GM12878 (cell line): ENCODE measurements at regions not wholly inside any gene's neighbourhood (a gene's known extent, or its start where the extent isn't known, plus 50 kb on each side); places are given as distances from the start of the nearest gene placed in this dataset.

Source experiments
- ATAC-seq: fragments of 200-7000 bp; cut with Tn5 transposase; 3 replicates; pipeline ENCODE4 v1.9.1; 2020; ENCODE audit warnings: mild to moderate bottlenecking, moderate library complexity
- BruUV-seq: library from RNA; stranded (reverse); fragments of 400-500 nt; replicated peaks from 2 replicates; lab custom pipeline; 2021; lab: Mats Ljungman, UMichigan
- CTCF ChIA-PET: fragments of 300-600 bp; sonication (Branson Sonifier 250); formaldehyde crosslinking; extraction: SDS; loops from one replicate; lab custom pipeline; 2021; ENCODE audit warnings: inconsistent platforms; lab: Yijun Ruan, JAX
- POLR2A ChIA-PET: fragments of 350-600 bp; formaldehyde crosslinking; extraction: SDS; loops from one replicate; lab custom pipeline; 2021; ENCODE audit warnings: inconsistent platforms; lab: Charles Lee
- RAD21 ChIA-PET: fragments of 300-600 bp; sonication (Branson Sonifier 250); formaldehyde crosslinking; loops from one replicate; lab custom pipeline; 2023; ENCODE audit warnings: antibody characterized with exemption; ENCODE audit not compliant: unreplicated experiment; lab: Charles Lee
- SMC1A ChIA-PET: fragments of 300-600 bp; sonication (Branson Sonifier 250); formaldehyde crosslinking; loops from one replicate; lab custom pipeline; 2023; ENCODE audit not compliant: unreplicated experiment, uncharacterized antibody; lab: Charles Lee
- DNase-seq: peaks from one replicate; pipeline ENCODE4 v3.0.0-alpha.2; 2011; ENCODE audit warnings: low read depth, low spot score
- FAIRE-seq: peaks from 3 replicates; lab custom pipeline; 2011; peaks lifted over from hg19 to GRCh38; lab: Jason Lieb, UNC
- H2AFZ ChIP-seq: 2 replicates; pipeline ENCODE4 v1.6.0; 2011; ENCODE audit warnings: low read depth, low read length, control low read depth; ENCODE audit not compliant: control insufficient read depth
- H3K27ac ChIP-seq: 2 replicates; pipeline ENCODE4 v1.5.1; 2011; ENCODE audit warnings: control low read depth; ENCODE audit not compliant: control insufficient read depth, insufficient read depth
- H3K27me3 ChIP-seq, 2 experiments: replicated peaks in 1 of 2; 2 replicates each; pipeline versions ENCODE4 v1.6.0 to v1.6.1; 2011; ENCODE audit warnings: low read length in 1 of 2; ENCODE audit not compliant: control insufficient read depth in 2 of 2, insufficient read depth in 2 of 2
- H3K36me3 ChIP-seq, 2 experiments: 2 replicates each; pipeline ENCODE4 v1.5.1; 2011; ENCODE audit warnings: low read length in 1 of 2; ENCODE audit not compliant: control insufficient read depth in 2 of 2, insufficient read depth in 2 of 2
- H3K4me1 ChIP-seq: 2 replicates; pipeline ENCODE4 v1.6.1; 2011; ENCODE audit warnings: mild to moderate bottlenecking, low read length, moderate library complexity, mixed read lengths; ENCODE audit not compliant: control insufficient read depth, insufficient read depth
- H3K4me2 ChIP-seq: 2 replicates; pipeline ENCODE4 v1.6.0; 2011; ENCODE audit warnings: control low read depth; ENCODE audit not compliant: control insufficient read depth, insufficient read depth
- H3K4me3 ChIP-seq: fragments of 200-600 bp; sonication (generic); 2 replicates; pipeline ENCODE4 v1.5.1; 2016
- H3K79me2 ChIP-seq: 2 replicates; pipeline ENCODE4 v1.6.0; 2011; ENCODE audit warnings: low read length; ENCODE audit not compliant: control insufficient read depth, insufficient read depth
- H3K9ac ChIP-seq: 2 replicates; pipeline ENCODE4 v1.8.0; 2011; ENCODE audit warnings: low read length, control low read depth, mixed read lengths; ENCODE audit not compliant: control insufficient read depth, insufficient read depth
- H3K9me3 ChIP-seq: replicated peaks from 3 replicates; pipeline ENCODE4 v1.5.1; 2011; ENCODE audit warnings: mild to moderate bottlenecking, low read length; ENCODE audit not compliant: control insufficient read depth, insufficient read depth
- H4K20me1 ChIP-seq: 2 replicates; pipeline ENCODE4 v1.6.0; 2011; ENCODE audit not compliant: control insufficient read depth, insufficient read depth
- CBFB ChIP-seq: IDR thresholded peaks from 2 replicates; pipeline ENCODE4 v1.6.1; 2016; ENCODE audit warnings: antibody characterized with exemption, low read depth
- CBX3 ChIP-seq: fragments of 200-600 bp; sonication (generic); IDR thresholded peaks from 2 replicates; pipeline ENCODE4 v1.6.1; 2016; ENCODE audit warnings: low read depth, borderline replicate concordance
- CREB1 ChIP-seq: IDR thresholded peaks from 2 replicates; pipeline ENCODE4 v1.6.1; 2012; ENCODE audit warnings: low read depth, mild to moderate bottlenecking, inconsistent platforms
- CREM ChIP-seq: IDR thresholded peaks from 2 replicates; pipeline ENCODE4 v1.6.1; 2014; ENCODE audit warnings: antibody characterized with exemption, low read depth
- EED ChIP-seq: sonication (generic); IDR thresholded peaks from 2 replicates; pipeline ENCODE4 v1.6.1; 2016; ENCODE audit warnings: antibody characterized with exemption, low read depth
- EZH2 ChIP-seq: IDR thresholded peaks from 2 replicates; pipeline ENCODE4 v1.6.1; 2012; ENCODE audit warnings: low read depth, mild to moderate bottlenecking, control low read depth, inconsistent platforms, low read length, borderline replicate concordance; ENCODE audit not compliant: control insufficient read depth
- IKZF2 ChIP-seq, 2 experiments: fragments of 450-650 bp; IDR thresholded peaks; 2 replicates each; pipeline ENCODE4 v1.6.1; 2017; ENCODE audit warnings: mild to moderate bottlenecking in 2 of 2, moderate library complexity in 2 of 2
- IRF4 ChIP-seq: IDR thresholded peaks from 2 replicates; pipeline ENCODE4 v1.6.1; 2011; ENCODE audit warnings: low read depth, low read length
- MXI1 ChIP-seq: fragments of 150-350 bp; IDR thresholded peaks from 2 replicates; pipeline ENCODE4 v1.6.1; 2011; ENCODE audit warnings: low read depth, mild to moderate bottlenecking, inconsistent platforms, low read length, improper control_type of control experiment
- NR2F1 ChIP-seq: fragments of 450-650 bp; conservative IDR thresholded peaks from 2 replicates; pipeline ENCODE4 v1.6.1; 2017; ENCODE audit warnings: mild to moderate bottlenecking
- NRF1 ChIP-seq: conservative IDR thresholded peaks from 2 replicates; pipeline ENCODE4 v1.6.1; 2011; ENCODE audit warnings: mild to moderate bottlenecking, low read depth, low read length, improper control_type of control experiment
- RELA ChIP-seq: fragments of 450-650 bp; IDR thresholded peaks from 2 replicates; pipeline ENCODE4 v1.8.0; 2014; ENCODE audit warnings: borderline replicate concordance; ENCODE audit not compliant: partially characterized antibody
- TAF1 ChIP-seq: IDR thresholded peaks from 2 replicates; pipeline ENCODE4 v1.6.1; 2011; ENCODE audit warnings: mild to moderate bottlenecking, low read depth, low read length, borderline replicate concordance
- ZBED1 ChIP-seq: IDR thresholded peaks from 2 replicates; pipeline ENCODE4 v1.6.1; 2016; ENCODE audit warnings: borderline replicate concordance
- ZNF217 ChIP-seq: fragments of 450-650 bp; IDR thresholded peaks from 2 replicates; pipeline ENCODE4 v1.6.1; 2017; ENCODE audit warnings: antibody characterized with exemption, mild to moderate bottlenecking
- ZNF274 ChIP-seq: IDR thresholded peaks from one replicate; pipeline ENCODE4 v1.8.0; 2011; ENCODE audit not compliant: insufficient read length, insufficient read depth
- ZNF622 ChIP-seq: fragments of 450-650 bp; IDR thresholded peaks from 2 replicates; pipeline ENCODE4 v1.6.1; 2017; ENCODE audit warnings: mild to moderate bottlenecking, inconsistent platforms
- WGBS: methylation state at CpG from one replicate; pipeline ENCODE4 v1.1.6; 2016; ENCODE audit warnings: low lambda C conversion rate; ENCODE audit not compliant: insufficient replicate concordance, insufficient coverage; ENCODE audit errors: missing lambda C conversion rate; 5-methylcytosine and 5-hydroxymethylcytosine counted together
- in situ Hi-C: fragments of 300-500 bp; cut with MboI; formaldehyde crosslinking; loops from 9 replicates; pipeline ENCODE4 v1.14.3; 2018; ENCODE audit warnings: mixed read lengths
- intact Hi-C: fragments of 100-400 bp; cut with micrococcal nuclease; formaldehyde crosslinking; loops from one replicate; pipeline ENCODE4 v1.14.2; 2022; ENCODE audit not compliant: unreplicated experiment
- TF ChIP-seq, protein P1 (sequence below): fragments of 450-650 bp; IDR thresholded peaks from 2 replicates; pipeline ENCODE4 v1.6.1; 2017; ENCODE audit warnings: mild to moderate bottlenecking
- TF ChIP-seq, protein P2 (sequence below): IDR thresholded peaks from 2 replicates; pipeline ENCODE4 v1.6.1; 2011; ENCODE audit warnings: low read depth, mild to moderate bottlenecking, low read length, moderate library complexity, borderline replicate concordance; ENCODE audit errors: extremely low read depth

DNA sequence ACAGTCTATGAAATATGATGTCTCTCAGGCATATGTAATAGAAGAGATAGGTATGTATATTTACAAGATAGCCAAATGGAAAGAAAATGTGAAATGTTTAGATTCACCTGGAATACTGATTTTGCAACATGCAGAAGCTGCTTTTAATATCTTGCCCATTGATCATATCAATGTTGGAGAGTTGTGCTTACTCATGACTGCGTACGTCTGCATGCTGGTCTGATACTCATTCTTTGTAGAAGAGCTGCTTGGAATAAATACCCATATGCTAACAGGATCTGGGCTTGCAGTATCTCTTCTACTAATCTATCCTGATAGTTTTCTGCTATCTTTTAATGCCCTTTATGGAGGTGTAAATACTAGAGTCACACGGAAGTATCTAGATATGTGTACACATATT is 120.6 kb upstream of the FOXP2 start:
- in situ Hi-C loops (no loop called here), intact Hi-C loops (no loop called here)
- Histone ChIP-seq H3K4me3 (no peak overlapping the region), H3K4me1 (no peaks in the 10 kb centered on the region), H3K27ac (no peak overlapping the region), H3K9me3 (no peaks in the 10 kb centered on the region), H4K20me1 (no peaks in the 10 kb centered on the region), H3K9ac (no peak overlapping the region), H2AFZ (no peak overlapping the region), H3K27me3 (no peaks in the 10 kb centered on the region), H3K79me2 (no peaks in the 10 kb centered on the region), H3K4me2 (no peak overlapping the region), H3K36me3 (no peaks in the 10 kb centered on the region)
- ATAC-seq (no peak), FAIRE-seq (no peak), DNase-seq (no peak)
- no peak for TF ChIP-seq IRF4
- TF ChIP-seq EED = no peak
- no peak for TF ChIP-seq ZBED1
- no peak for TF ChIP-seq MXI1
- TF ChIP-seq CREM = no peak
- TF ChIP-seq ZNF622 = no peak
- no peak for TF ChIP-seq IKZF2 (IDR thresholded peaks at IDR 0.05)
- no peak for TF ChIP-seq ZNF217
- no peak for TF ChIP-seq ZNF274
- TF ChIP-seq EZH2 = no peak
- TF ChIP-seq CREB1 = no peak
- TF ChIP-seq, protein P1, sequence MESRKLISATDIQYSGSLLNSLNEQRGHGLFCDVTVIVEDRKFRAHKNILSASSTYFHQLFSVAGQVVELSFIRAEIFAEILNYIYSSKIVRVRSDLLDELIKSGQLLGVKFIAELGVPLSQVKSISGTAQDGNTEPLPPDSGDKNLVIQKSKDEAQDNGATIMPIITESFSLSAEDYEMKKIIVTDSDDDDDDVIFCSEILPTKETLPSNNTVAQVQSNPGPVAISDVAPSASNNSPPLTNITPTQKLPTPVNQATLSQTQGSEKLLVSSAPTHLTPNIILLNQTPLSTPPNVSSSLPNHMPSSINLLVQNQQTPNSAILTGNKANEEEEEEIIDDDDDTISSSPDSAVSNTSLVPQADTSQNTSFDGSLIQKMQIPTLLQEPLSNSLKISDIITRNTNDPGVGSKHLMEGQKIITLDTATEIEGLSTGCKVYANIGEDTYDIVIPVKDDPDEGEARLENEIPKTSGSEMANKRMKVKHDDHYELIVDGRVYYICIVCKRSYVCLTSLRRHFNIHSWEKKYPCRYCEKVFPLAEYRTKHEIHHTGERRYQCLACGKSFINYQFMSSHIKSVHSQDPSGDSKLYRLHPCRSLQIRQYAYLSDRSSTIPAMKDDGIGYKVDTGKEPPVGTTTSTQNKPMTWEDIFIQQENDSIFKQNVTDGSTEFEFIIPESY = no peak
- no peak for TF ChIP-seq RELA
- no peak for TF ChIP-seq CBFB
- no peak for TF ChIP-seq CBX3
- TF ChIP-seq NR2F1 = no peak
- TF ChIP-seq, protein P2, sequence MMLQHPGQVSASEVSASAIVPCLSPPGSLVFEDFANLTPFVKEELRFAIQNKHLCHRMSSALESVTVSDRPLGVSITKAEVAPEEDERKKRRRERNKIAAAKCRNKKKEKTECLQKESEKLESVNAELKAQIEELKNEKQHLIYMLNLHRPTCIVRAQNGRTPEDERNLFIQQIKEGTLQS = no peak
- TF ChIP-seq TAF1 = no peak
- TF ChIP-seq NRF1 = no peak
- RAD21 ChIA-PET = no interaction called here
- 64% methylated on average over 3 of the region's 3 CpGs for WGBS
- CTCF ChIA-PET = no interaction called here
- BruUV-seq = no TSS peak
- SMC1A ChIA-PET = no interaction called here
- POLR2A ChIA-PET = no interaction called here
